CD14-positive monocyte (primary cell): ENCODE measurements at regions not wholly inside any gene's neighbourhood (a gene's known extent, or its start where the extent isn't known, plus 50 kb on each side); places are given as distances from the start of the nearest gene placed in this dataset.

Experiments
- DNase-seq, 3 donors: peaks; one replicate each; pipeline ENCODE4 v3.0.0-alpha.2; 2011 to 2022
- H2AFZ ChIP-seq: 2 replicates; pipeline ENCODE4 v1.6.0; 2012; ENCODE audit warnings: mild to moderate bottlenecking, low read depth, low read length, inconsistent platforms; ENCODE audit not compliant: insufficient read depth, poor library complexity, severe bottlenecking
- H3K27ac ChIP-seq, 2 donors: 1 replicate in 1 of 2; 2 replicates in 1 of 2; pipeline ENCODE4 v1.5.1; 2012 to 2013; ENCODE audit warnings: low read length in 2 of 2, control low read depth in 1 of 2, inconsistent platforms in 1 of 2, low read depth in 1 of 2, mild to moderate bottlenecking in 1 of 2
- H3K27me3 ChIP-seq, 2 donors: one replicate each; pipeline versions ENCODE4 v1.6.0 to v1.6.1; 2011 to 2013; ENCODE audit warnings: low read length in 2 of 2; ENCODE audit not compliant: control insufficient read depth in 2 of 2, insufficient read depth in 2 of 2
- H3K36me3 ChIP-seq, 2 donors: replicated peaks in 1 of 2; 1 replicate in 1 of 2; 2 replicates in 1 of 2; pipeline versions ENCODE4 v1.5.1 to v1.6.1; 2012 to 2013; ENCODE audit warnings: low read length in 2 of 2, control low read depth in 1 of 2, inconsistent platforms in 1 of 2, mild to moderate bottlenecking in 1 of 2; ENCODE audit not compliant: insufficient read depth in 2 of 2, control insufficient read depth in 1 of 2
- H3K4me1 ChIP-seq, 2 donors: 1 replicate in 1 of 2; 2 replicates in 1 of 2; pipeline versions ENCODE4 v1.5.1 to v1.6.1; 2012 to 2013; ENCODE audit warnings: low read length in 2 of 2, control low read depth in 1 of 2, inconsistent platforms in 1 of 2, mild to moderate bottlenecking in 1 of 2, moderate library complexity in 1 of 2; ENCODE audit not compliant: insufficient read depth in 2 of 2, control insufficient read depth in 1 of 2
- H3K4me2 ChIP-seq: replicated peaks from 2 replicates; pipeline ENCODE3; 2012; ENCODE audit warnings: low read length, moderate library complexity, mild to moderate bottlenecking; ENCODE audit not compliant: poor library complexity, severe bottlenecking; ENCODE audit errors: extremely low read depth
- H3K4me3 ChIP-seq, 3 experiments: fragments of 200-600 bp in 1 of 3; sonication (generic) in 1 of 3; replicated peaks in 1 of 3; 1 replicate in 2 of 3; 2 replicates in 1 of 3; pipeline ENCODE4 v1.5.1; 2011 to 2013; ENCODE audit warnings: low read length in 3 of 3, mild to moderate bottlenecking in 3 of 3, control low read depth in 2 of 3, low read depth in 2 of 3, inconsistent platforms in 1 of 3, moderate library complexity in 1 of 3
- H3K79me2 ChIP-seq: 2 replicates; pipeline ENCODE4 v1.6.0; 2012; ENCODE audit warnings: mild to moderate bottlenecking, control low read depth, inconsistent platforms, low read length, moderate library complexity; ENCODE audit not compliant: insufficient read depth
- H3K9ac ChIP-seq: 2 replicates; pipeline ENCODE4 v1.6.0; 2017; ENCODE audit warnings: low read length, mild to moderate bottlenecking; ENCODE audit not compliant: insufficient read depth, poor library complexity, severe bottlenecking
- H3K9me3 ChIP-seq, 2 donors: replicated peaks in 1 of 2; 1 replicate in 1 of 2; 2 replicates in 1 of 2; pipeline versions ENCODE4 v1.5.1 to v1.6.1; 2012 to 2013; ENCODE audit warnings: low read length in 2 of 2, control low read depth in 1 of 2; ENCODE audit not compliant: control insufficient read depth in 1 of 2, insufficient read depth in 1 of 2
- H4K20me1 ChIP-seq: 2 replicates; pipeline ENCODE4 v1.6.0; 2012; ENCODE audit warnings: mild to moderate bottlenecking, low read length, control low read depth, moderate library complexity; ENCODE audit not compliant: insufficient read depth
- H3K27ac Mint-ChIP-seq, 7 donors: one replicate each; pipeline ENCODE4 v1.8.0; 2020; ENCODE audit warnings: mild to moderate bottlenecking in 7 of 7, mixed read lengths in 7 of 7, moderate library complexity in 6 of 7, inconsistent platforms in 2 of 7
- H3K27me3 Mint-ChIP-seq, 3 donors: one replicate each; pipeline ENCODE4 v1.8.0; 2021 to 2022; ENCODE audit warnings: low read depth in 3 of 3, mild to moderate bottlenecking in 3 of 3, mixed read lengths in 3 of 3, moderate library complexity in 3 of 3, inconsistent platforms in 1 of 3
- H3K36me3 Mint-ChIP-seq, 2 donors: one replicate each; pipeline ENCODE4 v1.8.0; 2020; ENCODE audit warnings: mixed read lengths in 2 of 2, inconsistent platforms in 1 of 2, mild to moderate bottlenecking in 1 of 2
- H3K4me1 Mint-ChIP-seq: one replicate; pipeline ENCODE4 v1.8.0; 2020; ENCODE audit warnings: mild to moderate bottlenecking, mixed read lengths
- H3K4me3 Mint-ChIP-seq, 2 donors: one replicate each; pipeline ENCODE4 v1.8.0; 2020; ENCODE audit warnings: mild to moderate bottlenecking in 2 of 2, mixed read lengths in 2 of 2, moderate library complexity in 1 of 2
- H3K9me3 Mint-ChIP-seq, 7 donors: one replicate each; pipeline ENCODE4 v1.8.0; 2020 to 2022; ENCODE audit warnings: mixed read lengths in 7 of 7, mild to moderate bottlenecking in 6 of 7, moderate library complexity in 6 of 7, inconsistent platforms in 2 of 7
- CTCF ChIP-seq: fragments of 200-600 bp; IDR thresholded peaks from one replicate; pipeline ENCODE4 v1.8.0; 2022; ENCODE audit warnings: antibody characterized with exemption, mild to moderate bottlenecking
- WGBS: methylation state at CpG from one replicate; pipeline ENCODE4 v1.1.5; 2013; ENCODE audit warnings: missing lambda C conversion rate; ENCODE audit not compliant: insufficient coverage; 5-methylcytosine and 5-hydroxymethylcytosine counted together
- intact Hi-C, 2 donors: fragments of 100-400 bp; cut with micrococcal nuclease; formaldehyde crosslinking; loops; one replicate each; pipeline versions ENCODE4 v1.15.0 to v1.15.1; 2023

- Histone ChIP-seq H3K27me3 (no peaks in the 10 kb centered on the region), H3K4me3 (peak overlapping the region in 1 of 3 experiments; percentile 29), H3K79me2 (no peaks in the 10 kb centered on the region), H3K36me3 (no peaks in the 10 kb centered on the region), H3K9me3 (no peaks in the 10 kb centered on the region), H4K20me1 (no peaks in the 10 kb centered on the region), H3K9ac (no peak overlapping the region), H3K4me2 (peak overlapping the region; percentile 46), H3K4me1 (peaks cover 26 to 46% of the 10 kb centered on the region in 2 donors), H3K27ac (no peak overlapping the region), H2AFZ (peak overlapping the region; percentile 48)
- WGBS, result 44% methylated on average over 6 of the region's 11 CpGs
- H3K9me3 Mint-ChIP-seq, result peaks cover 0 to 5% (median 3%) of the 10 kb centered on the region in 7 donors
- H3K4me3 Mint-ChIP-seq, result peak overlapping the region; percentile 58 to 86
- peak overlapping the region in 2 of 7 donors; percentile 19 to 43 for H3K27ac Mint-ChIP-seq
- no peak for TF ChIP-seq CTCF
- H3K27me3 Mint-ChIP-seq, result peaks cover 0 to 7% (median 4%) of the 10 kb centered on the region in 3 donors
- DNase-seq, result no peak
- intact Hi-C loops, result no loop called here
- no peaks in the 10 kb centered on the region for H3K36me3 Mint-ChIP-seq
- peaks cover 54% of the 10 kb centered on the region for H3K4me1 Mint-ChIP-seq
Measured at GRCh38 chr6:25180630-25181349, 98.4 kb upstream of the CARMIL1 start.

- no peaks in the 10 kb centered on the region for H3K79me2 ChIP-seq
- no peaks in the 10 kb centered on the region for H3K9me3 ChIP-seq
- peak overlapping the region in 1 of 3 experiments; percentile 29 for H3K4me3 ChIP-seq
- no peaks in the 10 kb centered on the region for H3K27me3 ChIP-seq
- intact Hi-C loops, result no loop called here
- no peaks in the 10 kb centered on the region for H4K20me1 ChIP-seq
- peaks cover 49% of the 10 kb centered on the region for H3K4me1 Mint-ChIP-seq
- peak overlapping the region; percentile 48 for H2AFZ ChIP-seq
- H3K36me3 ChIP-seq, result no peaks in the 10 kb centered on the region
- no peak for TF ChIP-seq CTCF
- no CpG with 5 or more reads among the region's 4 CpGs for WGBS
- H3K27ac Mint-ChIP-seq, result peak overlapping the region in 1 of 7 donors; percentile 19
- peaks cover 23 to 40% of the 10 kb centered on the region in 2 donors for H3K4me1 ChIP-seq
- no peak for DNase-seq
- no peaks in the 10 kb centered on the region for H3K36me3 Mint-ChIP-seq
- H3K4me3 Mint-ChIP-seq, result peak overlapping the region; percentile 58 to 86
- peaks cover 0 to 7% (median 4%) of the 10 kb centered on the region in 3 donors for H3K27me3 Mint-ChIP-seq
- H3K9ac ChIP-seq, result no peak overlapping the region
- H3K27ac ChIP-seq, result no peak overlapping the region
- H3K9me3 Mint-ChIP-seq, result peaks cover 0 to 5% (median 3%) of the 10 kb centered on the region in 7 donors
- peak overlapping the region; percentile 46 for H3K4me2 ChIP-seq
Measured at GRCh38 chr6:25181350-25181724, 97.8 kb upstream of the CARMIL1 start.
